ENCODE measurements at regions not wholly inside any gene's neighbourhood (a gene's known extent, or its start where the extent isn't known, plus 50 kb on each side); places are given as distances from the start of the nearest gene placed in this dataset.

DNA sequence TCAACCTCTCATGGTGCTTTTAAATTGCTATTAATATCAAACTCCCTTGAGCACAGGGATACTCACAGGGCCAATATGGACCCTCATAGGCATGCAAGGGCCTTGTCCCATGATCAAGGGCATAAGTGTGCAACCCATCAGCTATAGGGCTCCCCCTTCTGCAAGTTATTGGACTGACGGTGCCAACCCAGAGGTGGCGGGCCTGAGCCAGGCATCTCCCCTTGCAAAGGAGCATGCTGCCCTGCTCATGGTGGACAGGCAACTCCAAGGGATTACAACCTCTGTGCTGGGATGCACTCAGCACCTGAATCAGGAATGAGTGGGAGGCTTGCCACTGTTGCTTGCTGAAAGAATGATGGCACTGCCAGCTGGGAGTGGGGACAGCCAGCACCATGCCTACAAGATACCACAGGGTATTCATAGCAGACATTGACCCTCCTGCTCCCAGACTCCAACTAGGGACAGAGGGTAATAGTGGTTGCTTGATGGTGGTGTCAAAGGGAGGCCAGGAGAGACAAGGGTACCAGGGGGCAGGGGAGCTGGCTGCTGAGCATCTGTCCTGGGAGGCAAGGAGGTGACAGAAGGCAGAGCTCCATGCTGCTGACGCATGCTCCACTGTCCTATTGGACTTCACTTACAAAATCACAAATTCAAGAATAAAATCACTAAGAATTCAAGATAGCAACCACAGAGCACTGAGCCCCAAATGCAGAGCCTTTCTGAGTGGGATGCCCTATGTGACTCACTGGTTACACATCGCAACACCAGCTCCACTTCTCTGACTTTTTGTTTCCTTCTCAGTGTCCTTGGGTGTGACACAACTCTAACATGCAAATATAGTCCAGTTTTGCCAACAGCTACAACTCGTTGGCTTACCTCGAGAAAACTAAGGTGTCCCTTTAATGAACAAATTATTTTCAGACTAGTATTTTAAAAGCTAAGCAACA, 157.1 kb upstream of the CCDC150 start:
- Mint-ChIP-seq H3K27ac (no peak overlapping the region), H3K36me3 (no peaks in the 10 kb centered on the region), H3K4me3 (no peak overlapping the region), H3K9me3 (no peaks in the 10 kb centered on the region), H3K4me1 (no peaks in the 10 kb centered on the region), H3K27me3 (peaks cover 24 to 34% of the 10 kb centered on the region in 2 donors)
- WGBS (ENCODE audit: insufficient coverage), result 89% methylated on average over 3 of the region's 6 CpGs
- no peak for ATAC-seq (replicated peaks in 1 of 4)
- Histone ChIP-seq H3K4me3 (ENCODE audit: control insufficient read depth in 1 of 2, extremely low read depth in 1 of 2, low read length in 1 of 2) (no peak overlapping the region), H3K9me3 (no peaks in the 10 kb centered on the region), H3K27ac (ENCODE audit: low read length) (no peak overlapping the region), H3K4me1 (ENCODE audit: control insufficient read depth in 1 of 2, extremely low read depth in 1 of 2, insufficient read depth in 2 of 2, low read length in 2 of 2) (no peaks in the 10 kb centered on the region), H3K27me3 (replicated peaks in 1 of 2; ENCODE audit: control insufficient read depth in 2 of 2, extremely low read depth in 1 of 2, insufficient read depth in 2 of 2, low read length in 1 of 2) (peaks cover 3 to 4% of the 10 kb centered on the region in 2 experiments), H3K36me3 (ENCODE audit: control insufficient read depth in 2 of 2, extremely low read depth in 1 of 2, insufficient read depth in 1 of 2, low read length in 1 of 2) (no peaks in the 10 kb centered on the region)
- POLR2A ChIA-PET, result interaction anchor here (0.7 kb wide), 2 partner anchors 59 to 319 kb away, joined by 4 to 14 read pairs; no protein-coding TSS in a partner anchor
- DNase-seq, result no peak
- CTCF ChIA-PET, result interaction anchor here in 1 of 2 donors (0.7 kb wide), 1 partner anchor 404 kb away, joined by 8 read pairs; no protein-coding TSS in a partner anchor

DNA sequence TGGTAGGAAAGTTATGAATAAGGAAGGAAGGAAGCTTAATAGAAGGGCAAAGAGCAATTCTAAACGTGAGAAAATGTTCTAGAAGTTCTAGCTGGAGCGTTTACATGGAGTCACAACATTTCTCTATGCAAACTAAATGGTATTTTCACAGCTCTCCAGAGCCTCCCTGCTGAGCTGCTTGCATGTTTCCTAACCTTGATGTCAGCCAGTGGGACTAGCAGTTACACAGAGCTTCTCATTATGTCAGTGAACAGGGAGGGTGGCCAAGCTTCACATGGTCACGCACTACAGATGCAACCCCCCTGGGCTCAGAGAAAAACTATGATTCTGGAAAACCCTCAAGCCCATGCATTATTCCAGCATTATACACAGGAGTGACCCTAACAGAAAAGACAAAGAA, 153.4 kb upstream of the CCDC150 start:
- WGBS (ENCODE audit: insufficient coverage), result 20% methylated on average over 1 of the region's 3 CpGs
- no peaks in the 10 kb centered on the region for H3K9me3 Mint-ChIP-seq
- DNase-seq, result no peak
- Histone ChIP-seq H3K27ac (ENCODE audit: low read length) (no peak overlapping the region), H3K9me3 (no peaks in the 10 kb centered on the region), H3K36me3 (ENCODE audit: control insufficient read depth in 2 of 2, extremely low read depth in 1 of 2, insufficient read depth in 1 of 2, low read length in 1 of 2) (no peaks in the 10 kb centered on the region), H3K27me3 (replicated peaks in 1 of 2; ENCODE audit: control insufficient read depth in 2 of 2, extremely low read depth in 1 of 2, insufficient read depth in 2 of 2, low read length in 1 of 2) (peaks cover 2 to 6% of the 10 kb centered on the region in 2 experiments), H3K4me3 (ENCODE audit: control insufficient read depth in 1 of 2, extremely low read depth in 1 of 2, low read length in 1 of 2) (no peak overlapping the region), H3K4me1 (ENCODE audit: control insufficient read depth in 1 of 2, extremely low read depth in 1 of 2, insufficient read depth in 2 of 2, low read length in 2 of 2) (no peaks in the 10 kb centered on the region)
- no peaks in the 10 kb centered on the region for H3K4me1 Mint-ChIP-seq
- H3K27me3 Mint-ChIP-seq, result peaks cover 28 to 34% of the 10 kb centered on the region in 2 donors
- H3K36me3 Mint-ChIP-seq, result no peaks in the 10 kb centered on the region
- H3K27ac Mint-ChIP-seq, result no peak overlapping the region
- CTCF ChIA-PET, result no interaction called here
- no peak for ATAC-seq (replicated peaks in 1 of 4)
- no peak overlapping the region for H3K4me3 Mint-ChIP-seq
- POLR2A ChIA-PET, result no interaction called here

DNA sequence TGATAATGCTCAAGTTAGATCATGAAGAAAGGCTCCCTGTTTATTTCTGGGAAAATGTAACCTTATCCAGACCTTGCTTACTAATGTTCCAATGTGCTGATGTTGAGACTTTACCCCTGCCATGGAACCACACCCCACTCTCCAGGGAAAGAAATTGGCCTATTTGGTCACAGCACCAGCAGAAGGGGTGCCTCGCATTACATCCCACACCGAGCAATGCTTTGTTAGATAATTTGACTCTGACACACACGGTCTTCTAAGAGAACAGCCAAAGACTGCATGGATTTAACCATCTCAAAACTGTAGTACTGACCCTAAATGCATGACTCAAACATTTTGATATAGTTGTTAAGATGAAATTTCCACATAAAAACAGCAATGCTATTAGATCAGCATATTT, 152.1 kb upstream of the CCDC150 start:
- no peaks in the 10 kb centered on the region for H3K4me1 Mint-ChIP-seq
- Histone ChIP-seq H3K27ac (ENCODE audit: low read length) (no peak overlapping the region), H3K9me3 (no peaks in the 10 kb centered on the region), H3K27me3 (replicated peaks in 1 of 2; ENCODE audit: control insufficient read depth in 2 of 2, extremely low read depth in 1 of 2, insufficient read depth in 2 of 2, low read length in 1 of 2) (peaks cover 2% of the 10 kb centered on the region in 2 experiments), H3K4me1 (ENCODE audit: control insufficient read depth in 1 of 2, extremely low read depth in 1 of 2, insufficient read depth in 2 of 2, low read length in 2 of 2) (no peaks in the 10 kb centered on the region), H3K4me3 (ENCODE audit: control insufficient read depth in 1 of 2, extremely low read depth in 1 of 2, low read length in 1 of 2) (no peak overlapping the region), H3K36me3 (ENCODE audit: control insufficient read depth in 2 of 2, extremely low read depth in 1 of 2, insufficient read depth in 1 of 2, low read length in 1 of 2) (no peaks in the 10 kb centered on the region)
- H3K4me3 Mint-ChIP-seq, result no peak overlapping the region
- H3K27ac Mint-ChIP-seq, result no peak overlapping the region
- H3K27me3 Mint-ChIP-seq, result peaks cover 22 to 25% of the 10 kb centered on the region in 2 donors
- no peaks in the 10 kb centered on the region for H3K9me3 Mint-ChIP-seq
- ATAC-seq (replicated peaks in 1 of 4) (no peak), DNase-seq (no peak)
- WGBS (ENCODE audit: insufficient coverage), result 100% methylated on average over 1 of the region's 3 CpGs
- POLR2A ChIA-PET, result no interaction called here
- CTCF ChIA-PET, result no interaction called here
- no peaks in the 10 kb centered on the region for H3K36me3 Mint-ChIP-seq

DNA sequence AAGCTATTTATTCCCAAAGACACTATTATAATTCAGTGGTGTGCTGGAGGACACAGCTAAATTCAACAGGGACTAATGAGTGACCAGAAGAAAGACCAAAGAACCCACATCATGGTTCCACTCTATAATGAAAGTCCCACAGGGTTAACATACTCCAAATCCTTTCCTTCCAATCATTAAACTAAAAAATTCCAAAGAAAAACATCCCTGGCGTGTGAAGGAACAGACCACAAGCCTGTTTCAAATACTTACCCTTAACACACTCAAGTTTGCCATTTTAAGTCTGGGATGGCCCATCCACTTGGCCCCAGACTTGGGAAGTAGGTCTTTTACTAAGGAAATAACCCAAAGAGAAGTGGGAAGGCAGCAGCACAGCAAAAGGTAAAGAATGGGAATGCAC, 150.1 kb upstream of the CCDC150 start:
- CTCF ChIA-PET, result no interaction called here

DNA sequence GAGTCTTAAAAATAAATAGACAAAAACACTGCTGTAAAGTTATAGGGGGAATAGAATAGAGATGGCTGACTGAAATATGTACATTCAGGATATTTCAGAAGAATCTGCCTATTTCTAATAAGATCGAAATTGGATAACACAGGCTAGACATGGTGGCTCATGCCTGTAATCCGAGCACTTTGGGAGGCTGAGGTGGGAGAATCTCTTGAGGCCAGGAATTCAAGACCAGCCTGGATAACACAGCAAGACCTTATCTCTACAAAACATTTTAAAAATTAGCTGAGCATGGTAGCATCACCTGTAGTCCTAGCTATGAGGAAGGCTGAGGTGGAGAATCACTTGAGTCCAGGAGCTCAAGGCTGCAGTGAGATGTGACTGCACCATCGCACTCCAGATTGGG, 146.6 kb upstream of the CCDC150 start:
- no peaks in the 10 kb centered on the region for H3K36me3 Mint-ChIP-seq
- H3K9me3 Mint-ChIP-seq, result peaks cover 0 to 10% (median 9%) of the 10 kb centered on the region in 3 donors
- H3K4me3 Mint-ChIP-seq, result no peak overlapping the region
- no peak overlapping the region for H3K27ac ChIP-seq (ENCODE audit: low read length)
- no peak for ATAC-seq (replicated peaks in 1 of 4)
- no peaks in the 10 kb centered on the region for H3K4me1 Mint-ChIP-seq
- no peaks in the 10 kb centered on the region for H3K9me3 ChIP-seq
- no peaks in the 10 kb centered on the region for H3K4me1 ChIP-seq (ENCODE audit: control insufficient read depth in 1 of 2, extremely low read depth in 1 of 2, insufficient read depth in 2 of 2, low read length in 2 of 2)
- no peaks in the 10 kb centered on the region for H3K36me3 ChIP-seq (ENCODE audit: control insufficient read depth in 2 of 2, extremely low read depth in 1 of 2, insufficient read depth in 1 of 2, low read length in 1 of 2)
- ChIA-PET CTCF (no interaction called here), POLR2A (no interaction called here)
- DNase-seq, result no peak
- H3K27me3 ChIP-seq (replicated peaks in 1 of 2; ENCODE audit: control insufficient read depth in 2 of 2, extremely low read depth in 1 of 2, insufficient read depth in 2 of 2, low read length in 1 of 2), result peaks cover 2 to 5% of the 10 kb centered on the region in 2 experiments
- WGBS (ENCODE audit: insufficient coverage), result no CpG with 5 or more reads among the region's 3 CpGs
- H3K4me3 ChIP-seq (ENCODE audit: control insufficient read depth in 1 of 2, extremely low read depth in 1 of 2, low read length in 1 of 2), result no peak overlapping the region
- H3K27me3 Mint-ChIP-seq, result peaks cover 11 to 13% of the 10 kb centered on the region in 2 donors
- H3K27ac Mint-ChIP-seq, result no peak overlapping the region

More for the DNA sequence above, 150.1 kb upstream of the CCDC150 start:
- Histone ChIP-seq H3K27ac (ENCODE audit: low read length) (no peak overlapping the region), H3K9me3 (no peaks in the 10 kb centered on the region), H3K36me3 (ENCODE audit: control insufficient read depth in 2 of 2, extremely low read depth in 1 of 2, insufficient read depth in 1 of 2, low read length in 1 of 2) (no peaks in the 10 kb centered on the region), H3K4me3 (ENCODE audit: control insufficient read depth in 1 of 2, extremely low read depth in 1 of 2, low read length in 1 of 2) (no peak overlapping the region), H3K4me1 (ENCODE audit: control insufficient read depth in 1 of 2, extremely low read depth in 1 of 2, insufficient read depth in 2 of 2, low read length in 2 of 2) (no peaks in the 10 kb centered on the region), H3K27me3 (replicated peaks in 1 of 2; ENCODE audit: control insufficient read depth in 2 of 2, extremely low read depth in 1 of 2, insufficient read depth in 2 of 2, low read length in 1 of 2) (peaks cover 2% of the 10 kb centered on the region in 2 experiments)
- H3K9me3 Mint-ChIP-seq, result peaks cover 0 to 9% (median 9%) of the 10 kb centered on the region in 3 donors
- H3K27me3 Mint-ChIP-seq, result peaks cover 25 to 31% of the 10 kb centered on the region in 2 donors
- no peaks in the 10 kb centered on the region for H3K4me1 Mint-ChIP-seq
- ATAC-seq (replicated peaks in 1 of 4), result no peak
- POLR2A ChIA-PET, result no interaction called here
- no peaks in the 10 kb centered on the region for H3K36me3 Mint-ChIP-seq
- no peak overlapping the region for H3K27ac Mint-ChIP-seq
- WGBS (ENCODE audit: insufficient coverage), result no CpG with 5 or more reads among the region's 1 CpG
- no peak overlapping the region for H3K4me3 Mint-ChIP-seq
- no peak for DNase-seq

DNA sequence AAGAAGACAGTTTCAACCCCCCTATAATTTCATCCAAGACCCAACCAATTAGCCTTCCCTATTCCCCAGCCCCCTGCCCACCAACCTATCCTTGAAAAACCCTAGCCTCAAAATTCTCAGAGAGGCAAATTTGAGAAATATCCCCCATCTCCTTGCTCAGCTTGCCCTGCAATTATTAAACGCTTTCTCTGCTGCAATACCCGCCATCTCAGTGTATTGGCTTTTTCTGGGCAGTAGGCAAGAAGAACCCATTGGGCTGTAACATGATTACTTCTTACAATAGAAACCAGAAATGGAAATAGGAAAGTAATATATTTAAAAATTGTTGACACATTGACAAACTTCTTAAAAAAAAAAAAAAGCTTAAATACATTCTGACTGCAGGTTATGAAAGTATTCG, 140.6 kb upstream of the CCDC150 start:
- peaks cover 0 to 8% of the 10 kb centered on the region in 2 experiments for H3K27me3 ChIP-seq (replicated peaks in 1 of 2; ENCODE audit: control insufficient read depth in 2 of 2, extremely low read depth in 1 of 2, insufficient read depth in 2 of 2, low read length in 1 of 2)
- no peaks in the 10 kb centered on the region for H3K4me1 ChIP-seq (ENCODE audit: control insufficient read depth in 1 of 2, extremely low read depth in 1 of 2, insufficient read depth in 2 of 2, low read length in 2 of 2)
- H3K9me3 ChIP-seq, result no peaks in the 10 kb centered on the region
- ATAC-seq (replicated peaks in 1 of 4) (no peak), DNase-seq (no peak)
- H3K4me3 ChIP-seq (ENCODE audit: control insufficient read depth in 1 of 2, extremely low read depth in 1 of 2, low read length in 1 of 2), result no peak overlapping the region
- H3K4me1 Mint-ChIP-seq, result no peaks in the 10 kb centered on the region
- no peaks in the 10 kb centered on the region for H3K36me3 ChIP-seq (ENCODE audit: control insufficient read depth in 2 of 2, extremely low read depth in 1 of 2, insufficient read depth in 1 of 2, low read length in 1 of 2)
- ChIA-PET CTCF (interaction anchor here in 1 of 2 donors (0.6 kb wide), 1 partner anchor 304 kb away, joined by 4 read pairs; no protein-coding TSS in a partner anchor), POLR2A (interaction anchor here (0.5 to 0.6 kb wide), 3 partner anchors 22 to 1911 kb away, joined by 3 to 9 read pairs (median 4); no protein-coding TSS in a partner anchor)
- H3K27ac ChIP-seq (ENCODE audit: low read length), result no peak overlapping the region
- WGBS (ENCODE audit: insufficient coverage), result no CpG with 5 or more reads among the region's 3 CpGs
- peaks cover 7 to 19% (median 11%) of the 10 kb centered on the region in 3 donors for H3K9me3 Mint-ChIP-seq
- no peak overlapping the region for H3K4me3 Mint-ChIP-seq
- H3K27ac Mint-ChIP-seq, result no peak overlapping the region
- H3K27me3 Mint-ChIP-seq, result peaks cover 11 to 14% of the 10 kb centered on the region in 2 donors
- no peaks in the 10 kb centered on the region for H3K36me3 Mint-ChIP-seq
